HG03342 (cell line): ENCODE measurements at regions not wholly inside any gene's neighbourhood (a gene's known extent, or its start where the extent isn't known, plus 50 kb on each side); places are given as distances from the start of the nearest gene placed in this dataset.
A peak's percentile ranks its signal among the peaks of the same experiment; 100 is the strongest.
"Not testable (repeated sequence)": the region's sequence is repeated elsewhere in the genome, so short reads cannot be mapped to it uniquely, and the experiment has no call there.

ENCODE experiments used
- ATAC-seq: cut with Tn5 transposase; IDR thresholded peaks from one replicate; pipeline ENCODE4 v1.9.1; 2021; ENCODE audit warnings: mild to moderate bottlenecking, moderate library complexity; ENCODE audit not compliant: unreplicated experiment

- ATAC-seq: no peak
These were observed 275.6 kb downstream of the RAP2B start for GRCh38 chr3:153437666-153438065.

DNA sequence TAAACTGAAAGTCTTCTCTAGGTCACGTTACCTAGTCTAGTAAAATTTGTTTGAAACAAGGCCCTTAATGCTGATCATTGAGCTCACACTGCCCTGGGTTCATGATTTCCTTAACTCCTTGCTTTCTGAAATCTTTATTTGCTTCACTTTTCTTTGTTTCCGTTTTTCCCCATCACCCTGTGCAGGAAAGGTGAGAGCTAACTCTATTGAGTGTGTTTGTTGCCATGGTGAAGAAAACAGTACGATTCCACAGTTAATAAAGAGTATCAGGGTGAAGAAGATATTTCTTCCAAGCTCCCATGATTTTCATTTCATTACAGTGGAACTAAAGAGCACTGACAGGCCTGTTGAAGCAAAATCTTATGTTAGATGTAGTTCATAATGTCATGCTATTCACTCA is 276.2 kb downstream of the RAP2B start:
- ATAC-seq: no peak

GRCh38 chr3:153439780-153440179 is 277.8 kb downstream of the RAP2B start:
- ATAC-seq: no peak

- no peak for ATAC-seq
These were observed 278.3 kb downstream of the RAP2B start for GRCh38 chr3:153440311-153440710.

GRCh38 chr3:153442386-153442785 is 280.4 kb downstream of the RAP2B start:
- no peak for ATAC-seq

DNA sequence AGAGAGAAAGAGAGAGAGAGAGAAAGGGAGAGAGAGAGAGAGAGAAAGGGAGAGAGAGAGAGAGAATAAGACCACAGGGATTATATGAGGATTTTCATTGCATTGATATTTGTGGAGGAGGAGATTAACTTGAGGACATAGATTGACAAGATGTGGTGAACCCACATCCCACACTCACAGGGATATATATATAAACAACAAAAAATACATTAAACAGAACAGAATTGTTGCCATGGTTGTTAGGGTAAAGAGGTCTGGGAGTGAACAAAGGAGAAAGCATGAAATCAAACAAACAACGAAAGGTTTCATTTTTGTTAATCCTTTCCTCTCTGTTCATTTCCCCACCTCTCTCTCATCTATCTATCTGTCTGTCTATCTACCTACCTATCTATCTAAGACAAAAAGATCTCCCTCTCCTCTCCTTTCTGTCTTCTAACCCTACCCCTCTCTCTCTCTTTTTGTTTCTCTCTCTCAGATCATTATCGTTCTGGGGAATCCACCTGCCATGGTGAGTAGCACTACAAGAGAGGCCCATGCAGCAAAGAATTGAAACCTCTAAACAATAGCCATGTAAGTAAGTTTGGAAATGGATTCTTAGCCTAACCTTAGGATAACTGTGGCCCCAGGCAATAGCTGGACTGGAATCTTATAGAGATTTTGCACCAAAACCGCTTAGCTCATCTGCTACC is 280.9 kb downstream of the RAP2B start:
- no peak for ATAC-seq

DNA sequence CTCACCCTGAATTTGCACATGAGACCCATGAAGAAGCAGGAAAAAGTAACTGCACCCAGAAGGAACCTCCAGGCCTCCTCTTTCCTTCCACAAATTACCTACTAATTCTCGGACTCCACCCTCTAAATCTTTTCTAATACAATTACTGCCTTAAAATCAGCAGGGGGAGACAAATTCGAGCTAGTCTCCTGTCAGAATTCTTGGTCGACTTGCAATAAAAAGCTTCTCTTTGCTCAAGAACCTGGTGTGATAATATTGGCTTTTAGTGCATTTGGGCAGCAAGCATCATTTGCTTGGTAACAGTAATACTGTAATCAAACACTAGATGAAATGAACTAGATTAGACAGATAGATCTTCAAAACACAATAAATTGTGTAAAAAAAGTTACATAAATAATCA is 281.9 kb downstream of the RAP2B start:
- no peak for ATAC-seq

- no peak for ATAC-seq
These were observed 283.8 kb downstream of the RAP2B start for GRCh38 chr3:153445817-153446216.

DNA sequence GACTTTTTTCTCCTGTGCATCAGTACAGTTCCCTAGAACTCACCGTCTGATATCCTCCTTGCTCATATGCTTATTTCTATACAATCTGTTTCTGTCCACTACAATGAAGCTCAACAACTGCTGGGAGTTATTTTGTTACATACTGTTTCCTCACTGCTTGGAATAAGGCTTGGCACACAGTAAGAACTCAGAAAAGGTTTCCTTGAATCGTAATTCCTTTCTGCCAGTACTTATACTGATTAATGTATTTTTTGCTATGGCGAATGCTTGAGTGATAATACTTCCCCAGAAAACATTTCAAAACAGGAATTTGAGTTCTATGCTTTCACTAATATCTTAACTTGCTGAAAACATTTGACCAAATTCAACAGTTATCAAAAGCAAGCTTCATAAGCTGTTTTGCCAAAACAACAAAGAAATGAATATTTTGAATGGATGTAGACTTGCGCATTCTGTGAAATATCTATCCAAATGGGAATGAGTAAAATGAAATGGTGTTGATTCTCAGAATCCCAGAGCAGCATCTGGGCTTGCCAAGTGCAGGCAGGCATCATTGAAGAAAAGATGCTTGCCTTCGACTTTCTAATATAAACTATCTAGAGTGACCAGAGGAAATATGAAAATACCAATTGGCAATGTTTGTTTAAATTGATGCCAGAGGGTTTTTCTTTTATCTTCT is 286.3 kb downstream of the RAP2B start:
- ATAC-seq: no peak

GRCh38 chr3:153456833-153457545 is 295.0 kb downstream of the RAP2B start:
- ATAC-seq: no peak

GRCh38 chr3:153458881-153459280 is 296.9 kb downstream of the RAP2B start:
- no peak for ATAC-seq

DNA sequence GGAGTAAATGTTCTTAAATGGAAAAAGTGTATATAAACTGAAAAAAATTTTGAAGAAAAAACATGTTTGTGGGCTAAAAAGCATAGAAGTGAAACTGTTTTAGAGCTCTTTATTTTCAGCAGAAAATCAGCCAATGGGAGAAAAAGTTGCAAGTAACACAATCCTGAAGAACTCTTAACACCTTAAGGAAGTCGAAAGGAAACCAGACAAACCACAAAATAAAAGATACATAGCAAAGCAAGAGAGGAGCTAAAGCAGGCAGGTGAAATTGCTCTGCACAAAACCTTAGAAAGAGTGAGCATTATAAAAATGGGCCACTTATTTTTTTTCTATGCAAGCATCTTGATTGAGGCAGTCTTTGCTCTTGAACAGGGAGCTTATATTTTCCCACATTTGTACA is 300.5 kb downstream of the RAP2B start:
- no peak for ATAC-seq

- ATAC-seq: peak; percentile 93
These were observed 301.9 kb downstream of the RAP2B start for GRCh38 chr3:153463895-153464294.

DNA sequence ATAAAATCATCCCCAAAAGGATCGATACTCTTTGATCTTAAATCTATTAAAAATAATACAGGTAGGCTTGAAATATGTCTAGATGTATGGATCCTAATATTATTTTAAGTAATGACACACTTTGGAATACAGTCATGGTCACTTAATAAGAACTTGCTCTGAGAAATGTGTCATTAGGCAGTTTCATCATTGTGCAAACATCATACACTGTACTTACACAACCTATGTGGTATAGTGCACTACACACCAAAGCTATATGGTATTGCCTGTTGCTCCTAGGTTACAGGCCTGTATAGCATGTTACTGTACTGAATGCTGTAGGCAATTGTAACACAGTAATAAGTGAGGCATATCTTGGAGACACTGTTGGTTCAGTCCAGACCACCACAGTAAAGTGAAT is 307.1 kb downstream of the RAP2B start:
- no peak for ATAC-seq

DNA sequence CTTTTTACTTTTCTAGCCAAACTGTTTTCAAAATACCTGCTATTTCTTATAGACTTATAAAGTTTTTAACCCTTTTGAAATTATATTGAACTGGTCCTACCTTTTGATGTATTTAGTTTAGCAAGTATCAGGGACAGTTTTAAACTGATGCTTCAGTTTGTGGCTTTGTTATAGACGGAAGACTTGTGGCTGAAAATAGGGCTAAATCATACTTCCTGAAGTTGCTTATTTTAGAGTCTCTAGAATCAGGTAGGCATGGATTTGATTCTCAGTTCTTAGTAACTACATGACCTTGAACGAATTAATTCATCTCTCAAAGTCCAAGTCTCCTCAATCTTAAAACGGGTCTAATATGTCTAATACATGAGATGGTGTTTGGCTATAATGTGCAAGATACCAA is 322.8 kb downstream of the RAP2B start:
- no peak for ATAC-seq

- no peak for ATAC-seq
These were observed 333.4 kb downstream of the RAP2B start for GRCh38 chr3:153495422-153495821.

DNA sequence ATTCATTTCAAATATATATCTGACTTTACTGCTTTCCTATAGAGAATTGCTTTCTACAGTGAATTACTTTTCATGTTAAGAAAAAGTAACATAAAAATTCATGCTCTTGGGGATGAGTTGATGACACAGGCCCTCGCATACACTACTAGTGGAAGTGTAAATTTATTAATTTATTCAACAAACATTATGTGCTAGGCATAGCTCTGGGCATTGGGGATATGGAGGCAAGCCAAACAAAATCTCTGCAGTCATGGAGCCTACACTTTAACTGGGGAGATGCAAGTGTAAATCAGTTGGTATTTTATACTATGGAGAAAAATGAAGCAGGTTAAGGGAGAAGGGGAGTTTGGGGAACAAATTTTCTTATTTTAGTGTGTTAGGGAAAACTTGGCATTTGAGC is 340.7 kb downstream of the RAP2B start:
- ATAC-seq: no peak

- no peak for ATAC-seq
These were observed 341.8 kb downstream of the RAP2B start for GRCh38 chr3:153503873-153504272.

GRCh38 chr3:153506205-153506604 is 344.2 kb downstream of the RAP2B start:
- not testable (repeated sequence) for ATAC-seq

DNA sequence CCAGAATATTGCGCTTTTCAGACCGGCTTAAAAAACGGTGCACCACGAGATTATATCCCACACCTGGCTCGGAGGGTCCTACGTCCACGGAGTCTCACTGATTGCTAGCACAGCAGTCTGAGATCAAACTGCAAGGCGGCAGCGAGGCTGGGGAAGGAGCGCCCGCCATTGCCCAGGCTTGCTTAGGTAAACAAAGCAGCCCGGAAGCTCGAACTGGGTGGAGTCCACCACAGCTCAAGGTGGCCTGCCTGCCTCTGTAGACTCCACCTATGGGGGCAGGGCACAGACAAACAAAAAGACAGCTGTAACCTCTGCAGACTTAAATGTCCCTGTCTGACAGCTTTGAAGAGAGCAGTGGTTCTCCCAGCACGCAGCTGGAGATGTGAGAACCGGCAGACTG is 344.7 kb downstream of the RAP2B start:
- not testable (repeated sequence) for ATAC-seq

DNA sequence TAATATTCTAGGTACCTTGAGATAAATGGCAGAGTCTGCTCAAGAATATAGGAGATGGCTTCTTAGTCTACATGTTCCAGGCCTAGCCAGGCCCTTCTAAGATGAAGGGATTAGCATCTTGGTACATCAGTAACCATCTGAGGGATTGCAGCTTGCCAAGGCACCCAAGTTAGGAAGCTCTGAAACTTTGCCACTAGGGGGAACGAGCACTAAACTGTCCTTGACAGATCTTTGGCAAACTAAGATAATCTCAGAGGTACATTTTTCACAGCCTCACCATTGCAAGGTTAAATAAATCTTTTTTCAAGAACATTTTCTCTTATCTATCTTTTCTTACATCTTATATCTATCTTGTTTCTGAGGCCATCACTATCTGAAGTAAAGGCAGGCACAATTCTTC is 351.2 kb downstream of the RAP2B start:
- ATAC-seq: no peak

DNA sequence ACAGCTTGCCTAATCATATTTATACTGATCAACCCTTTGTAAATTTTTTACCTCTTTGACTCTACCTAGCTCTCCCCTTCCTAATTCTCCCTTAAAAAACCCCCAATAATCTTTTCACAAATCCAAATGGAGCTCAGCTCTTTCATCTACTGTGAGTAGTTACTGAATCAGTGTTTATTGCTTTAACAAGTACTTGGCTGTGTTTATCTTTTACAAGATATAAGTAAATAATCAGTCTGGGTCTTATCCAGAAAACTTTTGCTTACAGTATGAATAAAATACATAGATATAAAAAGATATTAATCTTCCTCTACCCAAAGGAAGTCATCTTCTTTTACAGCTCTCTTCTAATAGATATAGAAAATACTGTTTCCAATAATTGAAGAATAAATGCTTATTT is 366.4 kb downstream of the RAP2B start:
- ATAC-seq: no peak
